Gastroesophageal sphincter (tissue), 4 donors: ENCODE measurements at regions not wholly inside any gene's neighbourhood (a gene's known extent, or its start where the extent isn't known, plus 50 kb on each side); places are given as distances from the start of the nearest gene placed in this dataset.

Source experiments
- ATAC-seq: fragments of 150-250 bp; one replicate; pipeline ENCODE4 v1.9.1; 2016; ENCODE audit warnings: mild to moderate bottlenecking, moderate library complexity
- H3K27ac ChIP-seq, 4 donors: fragments of 200-600 bp; sonication (generic) in 3 of 4; 1 replicate in 3 of 4; 2 replicates in 1 of 4; pipeline ENCODE4 v1.5.1; 2016 to 2019
- H3K27me3 ChIP-seq: fragments of 200-600 bp; sonication (generic); one replicate; pipeline ENCODE4 v1.5.1; 2019
- H3K36me3 ChIP-seq, 2 donors: fragments of 200-600 bp; sonication (generic); one replicate each; pipeline ENCODE4 v1.5.1; 2019; ENCODE audit warnings: control low read depth in 1 of 2
- H3K4me1 ChIP-seq, 3 donors: fragments of 200-600 bp; sonication (generic); 1 replicate in 2 of 3; 2 replicates in 1 of 3; pipeline ENCODE4 v1.5.1; 2016 to 2019; ENCODE audit warnings: control low read depth in 2 of 3
- H3K4me3 ChIP-seq, 2 donors: fragments of 200-600 bp; sonication (generic); one replicate each; pipeline ENCODE4 v1.5.1; 2019; ENCODE audit warnings: mild to moderate bottlenecking in 1 of 2, moderate library complexity in 1 of 2
- H3K9me3 ChIP-seq, 3 donors: fragments of 200-600 bp; sonication (generic); one replicate each; pipeline ENCODE4 v1.5.1; 2017 to 2019; ENCODE audit warnings: control low read depth in 2 of 3
- EP300 ChIP-seq: sonication (generic); formaldehyde crosslinking; IDR thresholded peaks from one replicate; pipeline ENCODE4 v1.6.1; 2017; ENCODE audit warnings: antibody characterized with exemption, mild to moderate bottlenecking
- POLR2A ChIP-seq, 2 donors: fragments of 450-650 bp; IDR thresholded peaks; one replicate each; pipeline ENCODE4 v1.6.1; 2017; ENCODE audit warnings: antibody characterized with exemption in 2 of 2, mild to moderate bottlenecking in 2 of 2, moderate library complexity in 1 of 2
- POLR2AphosphoS5 ChIP-seq: sonication (generic); formaldehyde crosslinking; IDR thresholded peaks from one replicate; pipeline ENCODE4 v1.6.1; 2017; ENCODE audit warnings: antibody characterized with exemption
- WGBS, 2 donors: methylation state at CpG; one replicate each; pipeline ENCODE4 v1.1.5; 2018; ENCODE audit warnings: low coverage in 1 of 2; 5-methylcytosine and 5-hydroxymethylcytosine counted together
- TF ChIP-seq, protein P1 (sequence below), 4 experiments: fragments of 200-600 bp in 2 of 4; fragments of 450-650 bp in 2 of 4; sonication (generic) in 1 of 4; IDR thresholded peaks; one replicate each; pipeline ENCODE4 v1.5.1; 2017 to 2019; ENCODE audit warnings: antibody characterized with exemption in 4 of 4, mild to moderate bottlenecking in 2 of 4, moderate library complexity in 2 of 4

DNA sequence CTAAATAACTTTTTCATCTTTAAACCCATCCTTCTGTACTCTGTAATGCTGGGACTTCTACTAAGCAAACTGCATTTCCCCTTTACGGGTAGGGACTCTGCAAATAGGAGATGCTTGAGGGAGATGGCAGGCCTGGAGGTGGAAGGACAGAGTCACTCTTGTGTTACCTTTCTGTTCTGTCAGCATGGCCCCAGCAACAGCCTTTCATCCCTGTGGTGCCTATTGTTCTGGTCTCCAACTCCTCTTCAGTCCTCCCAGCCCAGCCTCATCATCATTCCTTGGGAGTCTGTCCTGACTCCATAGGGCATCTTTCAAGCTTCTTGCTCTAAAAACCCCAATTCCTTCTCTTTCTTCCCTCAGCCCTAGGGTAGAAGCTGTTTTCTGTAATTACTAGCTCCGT is 230.0 kb downstream of the SNX13 start:
- 75 to 83% methylated on average over 1 of the region's 2 CpGs for WGBS, 2 donors
- no peak overlapping the region for H3K4me3 ChIP-seq
- TF ChIP-seq POLR2AphosphoS5 (no peak), EP300 (no peak), POLR2A (IDR thresholded peaks at IDR 0.05) (no peak)
- TF ChIP-seq, protein P1, sequence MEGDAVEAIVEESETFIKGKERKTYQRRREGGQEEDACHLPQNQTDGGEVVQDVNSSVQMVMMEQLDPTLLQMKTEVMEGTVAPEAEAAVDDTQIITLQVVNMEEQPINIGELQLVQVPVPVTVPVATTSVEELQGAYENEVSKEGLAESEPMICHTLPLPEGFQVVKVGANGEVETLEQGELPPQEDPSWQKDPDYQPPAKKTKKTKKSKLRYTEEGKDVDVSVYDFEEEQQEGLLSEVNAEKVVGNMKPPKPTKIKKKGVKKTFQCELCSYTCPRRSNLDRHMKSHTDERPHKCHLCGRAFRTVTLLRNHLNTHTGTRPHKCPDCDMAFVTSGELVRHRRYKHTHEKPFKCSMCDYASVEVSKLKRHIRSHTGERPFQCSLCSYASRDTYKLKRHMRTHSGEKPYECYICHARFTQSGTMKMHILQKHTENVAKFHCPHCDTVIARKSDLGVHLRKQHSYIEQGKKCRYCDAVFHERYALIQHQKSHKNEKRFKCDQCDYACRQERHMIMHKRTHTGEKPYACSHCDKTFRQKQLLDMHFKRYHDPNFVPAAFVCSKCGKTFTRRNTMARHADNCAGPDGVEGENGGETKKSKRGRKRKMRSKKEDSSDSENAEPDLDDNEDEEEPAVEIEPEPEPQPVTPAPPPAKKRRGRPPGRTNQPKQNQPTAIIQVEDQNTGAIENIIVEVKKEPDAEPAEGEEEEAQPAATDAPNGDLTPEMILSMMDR (IDR thresholded peaks at IDR 0.05), result no peak

GRCh38 chr7:17713584-17713983 is 226.7 kb downstream of the SNX13 start:
- 0% methylated on average over 1 of the region's 1 CpG; no CpG with 5 or more reads in 1 of the 2 donors for WGBS, 2 donors
- H3K27ac ChIP-seq, result no peak overlapping the region
- no peaks in the 10 kb centered on the region for H3K4me1 ChIP-seq
- H3K27me3 ChIP-seq, result no peaks in the 10 kb centered on the region
- ATAC-seq, result no peak
- no peak overlapping the region for H3K4me3 ChIP-seq
- TF ChIP-seq EP300 (no peak), POLR2A (IDR thresholded peaks at IDR 0.05) (no peak), POLR2AphosphoS5 (no peak)
- TF ChIP-seq, protein P1 (IDR thresholded peaks at IDR 0.05), result no peak
- no peaks in the 10 kb centered on the region for H3K36me3 ChIP-seq
- H3K9me3 ChIP-seq, result no peaks in the 10 kb centered on the region

More for the DNA sequence above, 230.0 kb downstream of the SNX13 start:
- Histone ChIP-seq H3K9me3 (no peaks in the 10 kb centered on the region), H3K4me1 (peaks cover 0 to 8% (median 0%) of the 10 kb centered on the region in 3 donors), H3K27ac (no peak overlapping the region), H3K36me3 (no peaks in the 10 kb centered on the region), H3K27me3 (no peaks in the 10 kb centered on the region)
- no peak for ATAC-seq

DNA sequence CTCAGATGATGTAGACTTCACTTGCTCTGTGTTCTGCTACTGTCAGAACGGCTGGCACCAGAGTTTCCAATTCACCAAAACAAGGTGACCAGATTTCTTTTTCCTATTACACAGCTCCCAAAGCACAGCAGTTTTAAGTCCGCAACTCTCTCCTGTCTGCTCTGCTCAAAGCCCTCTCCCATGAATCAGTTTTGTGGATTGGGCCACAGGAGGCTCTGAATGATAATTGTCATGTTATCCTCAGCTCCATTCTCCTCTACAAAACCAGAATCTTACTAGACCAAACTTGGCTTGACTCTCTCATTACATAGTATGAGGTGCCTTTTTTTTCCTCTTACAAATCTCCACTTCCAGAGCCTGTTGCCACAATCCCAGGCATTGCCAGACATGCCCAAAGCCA is 223.5 kb downstream of the SNX13 start:
- 70 to 100% methylated on average over 1 to 2 of the region's 2 CpGs for WGBS, 2 donors
- ATAC-seq, result no peak

GRCh38 chr7:17719998-17720397 is 220.3 kb downstream of the SNX13 start:
- TF ChIP-seq, protein P1 (IDR thresholded peaks at IDR 0.05), result no peak
- Histone ChIP-seq H3K4me1 (peaks cover 0 to 6% (median 0%) of the 10 kb centered on the region in 3 donors), H3K9me3 (no peaks in the 10 kb centered on the region), H3K36me3 (no peaks in the 10 kb centered on the region), H3K27me3 (no peaks in the 10 kb centered on the region), H3K27ac (no peak overlapping the region), H3K4me3 (no peak overlapping the region)
- 70 to 76% methylated on average over 4 to 5 of the region's 5 CpGs for WGBS, 2 donors
- ATAC-seq, result no peak

More for the DNA sequence above, 223.5 kb downstream of the SNX13 start:
- no peak overlapping the region for H3K27ac ChIP-seq
- no peaks in the 10 kb centered on the region for H3K4me1 ChIP-seq
- H3K4me3 ChIP-seq, result no peak overlapping the region
- TF ChIP-seq, protein P1 (IDR thresholded peaks at IDR 0.05), result no peak
- TF ChIP-seq EP300 (no peak), POLR2A (IDR thresholded peaks at IDR 0.05) (no peak), POLR2AphosphoS5 (no peak)
- H3K9me3 ChIP-seq, result no peaks in the 10 kb centered on the region
- H3K36me3 ChIP-seq, result no peaks in the 10 kb centered on the region
- no peaks in the 10 kb centered on the region for H3K27me3 ChIP-seq

GRCh38 chr7:17721736-17722285 is 218.5 kb downstream of the SNX13 start:
- no peak overlapping the region for H3K4me3 ChIP-seq
- no peaks in the 10 kb centered on the region for H3K9me3 ChIP-seq
- no peak overlapping the region for H3K27ac ChIP-seq
- no peaks in the 10 kb centered on the region for H3K27me3 ChIP-seq
- TF ChIP-seq, protein P1 (IDR thresholded peaks at IDR 0.05), result no peak
- no peak for TF ChIP-seq EP300
- TF ChIP-seq POLR2AphosphoS5, result no peak
- no peaks in the 10 kb centered on the region for H3K36me3 ChIP-seq
- ATAC-seq, result no peak
- H3K4me1 ChIP-seq, result peaks cover 0 to 6% (median 0%) of the 10 kb centered on the region in 3 donors
